ENCODE measurements at regions not wholly inside any gene's neighbourhood (a gene's known extent, or its start where the extent isn't known, plus 50 kb on each side); places are given as distances from the start of the nearest gene placed in this dataset.

GRCh38 chr7:67654642-67655041 is 658.0 kb downstream of the TYW1 start (continued):
- no peak for TF ChIP-seq REST (IDR thresholded peaks at IDR 0.05)

- TF ChIP-seq ATF3 (IDR thresholded peaks at IDR 0.05): no peak
- no peak for TF ChIP-seq ZBTB33 (IDR thresholded peaks at IDR 0.05)
- TF ChIP-seq JUND (IDR thresholded peaks at IDR 0.05): no peak
- no peak for TF ChIP-seq CTCF (IDR thresholded peaks at IDR 0.05; ENCODE audit: low read depth, low read length, missing input control)
- no peak for TF ChIP-seq GABPA (IDR thresholded peaks at IDR 0.05 in 1 of 2, conservative IDR thresholded peaks at IDR 0.05 in 1 of 2)
- TF ChIP-seq YY1 (IDR thresholded peaks at IDR 0.05): no peak
- TF ChIP-seq EGR1 (IDR thresholded peaks at IDR 0.05; ENCODE audit: low read depth in 2 of 2): no peak
- TF ChIP-seq RXRA (IDR thresholded peaks at IDR 0.05): no peak
- no peak for TF ChIP-seq RAD21 (IDR thresholded peaks at IDR 0.05)
- TF ChIP-seq TAF1 (conservative IDR thresholded peaks at IDR 0.05): no peak
- TF ChIP-seq FOXA1 (IDR thresholded peaks at IDR 0.05): no peak
- TF ChIP-seq HNF4A (conservative IDR thresholded peaks at IDR 0.05): no peak
- TF ChIP-seq MAX (IDR thresholded peaks at IDR 0.05): no peak
- TF ChIP-seq NR2F2 (IDR thresholded peaks at IDR 0.05): no peak
- TF ChIP-seq SP1 (IDR thresholded peaks at IDR 0.05): no peak
- no peak for TF ChIP-seq REST (IDR thresholded peaks at IDR 0.05)
- TF ChIP-seq FOXA2 (IDR thresholded peaks at IDR 0.05): no peak
- TF ChIP-seq HNF4G (IDR thresholded peaks at IDR 0.05): no peak
- no peak overlapping the region for H3K4me3 ChIP-seq (ENCODE audit: low read depth in 1 of 3, low read length in 3 of 3)
- no peak for DNase-seq (ENCODE audit: low spot score)
- no peaks in the 10 kb centered on the region for H3K4me1 ChIP-seq (ENCODE audit: control insufficient read depth in 4 of 4, insufficient read depth in 4 of 4, low read length in 3 of 4)
- H3K9ac ChIP-seq (ENCODE audit: low read depth in 1 of 2, low read length in 2 of 2): no peak overlapping the region
- H3K9me3 ChIP-seq (ENCODE audit: control insufficient read depth in 4 of 4, low read length in 3 of 4): no peaks in the 10 kb centered on the region
- H3K36me3 ChIP-seq (ENCODE audit: control insufficient read depth in 4 of 4, insufficient read depth in 3 of 4, low read depth in 1 of 4, low read length in 3 of 4): no peaks in the 10 kb centered on the region
- no peak overlapping the region for H3K27ac ChIP-seq (ENCODE audit: low read depth in 1 of 2, low read length in 2 of 2)
- no peaks in the 10 kb centered on the region for H3K27me3 ChIP-seq (ENCODE audit: control insufficient read depth in 4 of 4, insufficient read depth in 4 of 4, low read length in 3 of 4)
These were observed 658.5 kb downstream of the TYW1 start for GRCh38 chr7:67655168-67655567.
